GM12865 (cell line): ENCODE measurements at regions not wholly inside any gene's neighbourhood (a gene's known extent, or its start where the extent isn't known, plus 50 kb on each side); places are given as distances from the start of the nearest gene placed in this dataset.
"Not testable (repeated sequence)": the region's sequence is repeated elsewhere in the genome, so short reads cannot be mapped to it uniquely, and the experiment has no call there.

Experiments used
- DNase-seq: peaks from one replicate; pipeline ENCODE4 v3.0.0; 2010; ENCODE audit warnings: low read depth
- H3K4me3 ChIP-seq: 2 replicates; pipeline ENCODE4 v1.5.1; 2011; ENCODE audit warnings: mild to moderate bottlenecking, low read depth, low read length, control low read depth
- CTCF ChIP-seq: IDR thresholded peaks from 2 replicates; pipeline ENCODE4 v1.5.1; 2011; ENCODE audit warnings: low read length, control low read depth, low read depth, inconsistent platforms; ENCODE audit not compliant: insufficient read depth; ENCODE audit errors: missing control alignments

DNA sequence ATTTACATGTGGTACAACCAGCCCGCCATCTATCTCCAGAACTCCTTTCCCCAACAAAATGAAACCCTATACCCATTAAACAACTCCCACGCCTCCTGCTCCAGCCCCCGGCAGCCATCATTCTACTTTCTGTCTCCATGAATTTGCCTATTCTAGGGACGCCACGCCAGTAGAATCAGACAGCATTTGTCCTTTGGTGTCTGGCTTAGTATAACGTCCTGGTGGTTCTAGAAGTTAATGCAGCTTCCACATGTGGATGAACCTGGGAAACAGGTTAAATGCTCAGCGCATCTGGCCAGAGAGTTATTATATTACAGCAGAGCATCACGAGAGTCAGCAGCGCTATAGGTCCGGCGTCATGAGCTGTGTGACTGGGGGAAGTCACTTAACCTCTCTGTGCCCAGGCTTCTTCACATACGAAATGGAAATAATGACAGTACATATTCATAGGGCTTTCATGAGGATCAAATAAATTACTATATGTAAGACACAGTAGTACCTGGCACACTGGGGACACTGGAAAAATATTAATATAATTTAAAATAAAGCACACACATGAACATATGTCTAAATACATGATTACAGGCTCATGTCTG lies 178.7 kb upstream of the TAB2 start:
- no peak overlapping the region for H3K4me3 ChIP-seq
- no peak for TF ChIP-seq CTCF
- DNase-seq, result no peak

GRCh38 chr6:149139782-149140136 lies 177.8 kb upstream of the TAB2 start:
- no peak for TF ChIP-seq CTCF
- DNase-seq, result no peak
- peak overlapping the region; percentile 48 for H3K4me3 ChIP-seq

GRCh38 chr6:149140137-149140909 lies 177.2 kb upstream of the TAB2 start:
- peak; percentile 85 for DNase-seq
- H3K4me3 ChIP-seq, result peak overlapping the region; percentile 48
- TF ChIP-seq CTCF, result no peak

- H3K4me3 ChIP-seq, result peak overlapping the region; percentile 48
- no peak for TF ChIP-seq CTCF
- DNase-seq, result peak; percentile 73
Observed at GRCh38 chr6:149140910-149141290, 176.6 kb upstream of the TAB2 start.

DNA sequence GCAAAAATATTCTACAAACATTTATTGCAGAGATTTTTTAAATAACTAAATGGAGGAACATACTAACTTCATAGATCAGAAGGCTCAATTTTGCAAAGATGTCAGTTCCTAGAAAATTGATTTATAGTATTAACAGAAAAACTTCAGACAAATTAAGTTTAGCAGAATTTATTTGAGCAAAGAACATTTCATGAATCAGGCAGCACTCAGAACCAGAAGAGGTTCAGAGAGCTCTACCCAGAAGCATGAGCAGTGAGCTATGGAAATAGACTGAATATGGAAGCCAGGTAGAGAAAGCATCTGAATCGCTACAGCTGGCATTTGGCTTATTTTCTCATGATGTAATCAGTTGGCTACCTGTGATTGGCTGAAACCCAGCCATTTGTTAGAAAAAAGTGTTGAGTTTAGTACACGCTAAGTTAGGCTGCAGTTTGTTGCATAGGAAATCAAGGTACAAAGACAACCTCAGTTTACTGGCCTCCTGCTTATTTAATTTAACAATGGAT lies 174.5 kb upstream of the TAB2 start:
- no peak overlapping the region for H3K4me3 ChIP-seq
- DNase-seq, result no peak
- TF ChIP-seq CTCF, result no peak

DNA sequence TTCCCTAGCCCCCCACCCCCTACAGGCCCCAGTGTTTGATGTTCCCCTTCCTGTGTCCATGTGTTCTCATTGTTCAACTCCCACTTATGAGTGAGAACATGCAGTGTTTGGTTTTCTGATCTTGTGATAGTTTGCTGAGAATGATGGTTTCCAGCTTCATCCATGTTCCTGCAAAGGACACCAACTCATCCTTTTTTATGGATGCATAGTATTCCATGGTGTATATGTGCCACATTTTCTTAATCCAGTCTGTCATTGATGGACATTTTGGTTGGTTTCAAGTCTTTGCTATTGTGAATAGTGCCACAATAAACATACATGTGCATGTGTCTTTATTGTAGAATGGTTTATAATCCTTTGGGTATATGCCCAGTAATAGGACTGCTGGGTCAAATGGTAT lies 171.7 kb upstream of the TAB2 start:
- DNase-seq, H3K4me3 ChIP-seq: not testable (repeated sequence)

GRCh38 chr6:149147195-149147594 lies 170.3 kb upstream of the TAB2 start:
- DNase-seq, result no peak
- H3K4me3 ChIP-seq, result no peak overlapping the region
- TF ChIP-seq CTCF, result no peak
